ENCODE measurements at regions not wholly inside any gene's neighbourhood (a gene's known extent, or its start where the extent isn't known, plus 50 kb on each side); places are given as distances from the start of the nearest gene placed in this dataset.
"Not testable (repeated sequence)": the region's sequence is repeated elsewhere in the genome, so short reads cannot be mapped to it uniquely, and the experiment has no call there.

DNA sequence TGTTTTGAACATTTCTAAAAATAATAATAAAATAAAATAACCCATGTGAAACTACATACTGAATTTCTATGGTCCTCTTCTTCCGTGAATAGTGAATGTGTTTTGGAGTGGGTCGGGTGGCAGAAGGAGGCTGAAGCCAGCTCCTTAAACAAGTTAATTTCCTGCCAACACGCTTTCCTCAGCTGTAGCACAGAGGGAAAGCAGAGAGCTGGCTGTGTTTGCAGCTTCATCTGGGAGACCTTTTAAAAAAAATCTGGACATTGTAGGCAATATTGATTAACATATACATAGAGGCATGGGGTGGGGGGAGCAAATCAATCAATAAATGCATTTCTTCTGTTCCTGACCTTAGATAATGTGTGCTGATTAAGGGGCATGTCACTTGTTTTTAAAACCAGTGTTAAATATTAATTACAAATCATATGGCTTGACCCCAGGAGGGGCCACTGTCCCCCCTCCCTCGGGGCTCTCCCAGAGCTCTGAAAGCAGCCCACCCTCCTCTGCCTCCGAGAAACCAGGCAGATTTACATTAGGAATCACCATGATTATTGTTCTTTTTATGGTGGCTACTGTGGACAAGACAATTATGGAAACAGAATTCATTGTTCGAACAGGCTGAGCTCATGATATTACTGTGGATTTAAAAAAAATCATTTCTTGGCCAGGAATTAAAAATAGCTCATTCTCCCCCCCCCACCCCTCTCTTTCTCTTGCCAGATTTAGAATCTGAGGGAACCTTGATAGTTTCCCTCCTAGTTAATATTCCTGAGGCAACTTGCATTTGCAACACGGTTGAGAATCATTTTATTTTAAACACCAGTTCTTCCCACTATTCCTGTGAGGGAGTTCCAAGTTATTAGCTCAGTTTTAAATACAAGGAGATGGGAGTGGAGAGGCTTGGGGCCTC is 100.5 kb upstream of the CARD11 start:
- peaks cover 7% of the 10 kb centered on the region for H3K4me1 Mint-ChIP-seq (ENCODE audit: low read depth, unreplicated experiment)
- intact Hi-C loops (cut with micrococcal nuclease; ENCODE audit: unreplicated experiment): no loop called here

DNA sequence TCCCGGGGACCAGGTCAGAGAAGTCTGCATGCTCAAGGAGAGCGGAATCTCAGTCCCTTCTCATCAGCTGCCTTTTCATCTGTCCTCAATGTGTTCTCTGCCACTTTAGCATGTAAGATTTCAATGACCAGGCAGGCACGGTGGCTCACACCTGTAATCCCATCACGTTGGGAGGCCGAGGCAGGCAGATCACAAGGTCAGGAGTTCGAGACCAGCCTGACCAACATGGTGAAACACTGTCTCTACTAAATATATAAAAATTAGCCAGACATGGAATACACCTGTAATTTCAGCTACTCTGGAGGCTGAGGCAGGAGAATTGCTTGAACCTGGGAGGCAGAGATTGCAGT is 101.1 kb upstream of the CARD11 start:
- H3K36me3 Mint-ChIP-seq (ENCODE audit: insufficient read depth, unreplicated experiment): not testable (repeated sequence)

More for the DNA sequence above, 100.5 kb upstream of the CARD11 start:
- H3K27me3 Mint-ChIP-seq (ENCODE audit: insufficient read depth, unreplicated experiment): peaks cover 5% of the 10 kb centered on the region
- POLR2A ChIA-PET: no interaction called here
- CTCF ChIA-PET: interaction anchor here (0.6 kb wide), 2 partner anchors 50 to 88 kb away, joined by 4 to 5 read pairs; no protein-coding TSS in a partner anchor
- Histone ChIP-seq H3K36me3 (ENCODE audit: control insufficient read depth, insufficient read depth, low read length) (no peaks in the 10 kb centered on the region), H3K27me3 (replicated peaks; ENCODE audit: control insufficient read depth, insufficient read depth, low read length) (no peaks in the 10 kb centered on the region), H3K9me3 (no peaks in the 10 kb centered on the region), H3K4me1 (no peaks in the 10 kb centered on the region; the same call in 1 of the 2 replicates), H3K4me3 (ENCODE audit: low read depth, low read length) (no peak overlapping the region)
- no peak overlapping the region for H3K27ac Mint-ChIP-seq (ENCODE audit: unreplicated experiment)
- H3K36me3 Mint-ChIP-seq (ENCODE audit: insufficient read depth, unreplicated experiment): no peaks in the 10 kb centered on the region
- TF ChIP-seq, protein P1, sequence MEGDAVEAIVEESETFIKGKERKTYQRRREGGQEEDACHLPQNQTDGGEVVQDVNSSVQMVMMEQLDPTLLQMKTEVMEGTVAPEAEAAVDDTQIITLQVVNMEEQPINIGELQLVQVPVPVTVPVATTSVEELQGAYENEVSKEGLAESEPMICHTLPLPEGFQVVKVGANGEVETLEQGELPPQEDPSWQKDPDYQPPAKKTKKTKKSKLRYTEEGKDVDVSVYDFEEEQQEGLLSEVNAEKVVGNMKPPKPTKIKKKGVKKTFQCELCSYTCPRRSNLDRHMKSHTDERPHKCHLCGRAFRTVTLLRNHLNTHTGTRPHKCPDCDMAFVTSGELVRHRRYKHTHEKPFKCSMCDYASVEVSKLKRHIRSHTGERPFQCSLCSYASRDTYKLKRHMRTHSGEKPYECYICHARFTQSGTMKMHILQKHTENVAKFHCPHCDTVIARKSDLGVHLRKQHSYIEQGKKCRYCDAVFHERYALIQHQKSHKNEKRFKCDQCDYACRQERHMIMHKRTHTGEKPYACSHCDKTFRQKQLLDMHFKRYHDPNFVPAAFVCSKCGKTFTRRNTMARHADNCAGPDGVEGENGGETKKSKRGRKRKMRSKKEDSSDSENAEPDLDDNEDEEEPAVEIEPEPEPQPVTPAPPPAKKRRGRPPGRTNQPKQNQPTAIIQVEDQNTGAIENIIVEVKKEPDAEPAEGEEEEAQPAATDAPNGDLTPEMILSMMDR (IDR thresholded peaks at IDR 0.05; ENCODE audit: insufficient read depth in 1 of 2, low read depth in 1 of 2, low read length in 1 of 2, severe bottlenecking in 1 of 2, unreplicated experiment in 1 of 2): no peak
- no peak for DNase-seq
- no peak overlapping the region for H3K4me3 Mint-ChIP-seq (ENCODE audit: unreplicated experiment)
- BruUV-seq (replicated peaks): no TSS peak
- H3K9me3 Mint-ChIP-seq (ENCODE audit: unreplicated experiment): no peaks in the 10 kb centered on the region

DNA sequence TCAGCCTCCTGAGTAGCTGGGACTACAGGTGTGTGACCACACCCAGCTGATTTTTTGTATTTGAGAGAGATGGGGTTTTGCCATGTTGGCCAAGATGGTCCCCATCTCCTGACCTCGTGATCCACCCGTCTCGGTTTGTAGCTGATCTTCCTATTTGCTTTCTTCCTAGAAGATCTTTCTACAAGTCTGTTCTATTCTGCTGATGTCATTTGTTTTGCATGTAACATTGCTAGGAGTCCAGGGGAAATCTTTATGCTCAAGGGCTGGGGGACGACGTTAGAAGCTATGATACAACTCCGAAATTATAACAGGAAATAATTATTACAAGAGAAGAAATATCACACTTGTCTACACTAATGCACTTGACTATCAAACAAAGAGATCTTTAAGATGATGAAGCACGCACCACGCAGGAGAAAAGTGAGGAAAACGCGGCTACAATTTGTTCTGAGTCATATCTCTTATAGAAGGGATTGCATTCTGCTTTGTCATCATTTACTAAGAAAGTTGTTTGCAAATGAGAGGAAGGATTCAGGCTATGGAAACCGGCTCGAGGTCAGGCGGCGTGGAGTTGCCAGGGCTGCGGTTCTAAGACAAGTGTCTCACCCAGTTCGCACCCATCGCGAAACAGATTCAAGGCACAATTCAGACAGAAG is 103.0 kb upstream of the CARD11 start:
- DNase-seq: no peak
- POLR2A ChIA-PET: no interaction called here
- Mint-ChIP-seq H3K27ac (ENCODE audit: unreplicated experiment) (no peak overlapping the region), H3K36me3 (ENCODE audit: insufficient read depth, unreplicated experiment) (no peaks in the 10 kb centered on the region), H3K4me1 (ENCODE audit: low read depth, unreplicated experiment) (peaks cover 7% of the 10 kb centered on the region), H3K9me3 (ENCODE audit: unreplicated experiment) (no peaks in the 10 kb centered on the region), H3K4me3 (ENCODE audit: unreplicated experiment) (no peak overlapping the region), H3K27me3 (ENCODE audit: insufficient read depth, unreplicated experiment) (peaks cover 2% of the 10 kb centered on the region)
- Histone ChIP-seq H3K36me3 (ENCODE audit: control insufficient read depth, insufficient read depth, low read length) (no peaks in the 10 kb centered on the region), H3K9me3 (no peaks in the 10 kb centered on the region), H3K4me3 (ENCODE audit: low read depth, low read length) (no peak overlapping the region), H3K27me3 (replicated peaks; ENCODE audit: control insufficient read depth, insufficient read depth, low read length) (no peaks in the 10 kb centered on the region), H3K4me1 (no peaks in the 10 kb centered on the region; the same call in 1 of the 2 replicates)
- CTCF ChIA-PET: no interaction called here
- TF ChIP-seq, protein P1 (IDR thresholded peaks at IDR 0.05; ENCODE audit: insufficient read depth in 1 of 2, low read depth in 1 of 2, low read length in 1 of 2, severe bottlenecking in 1 of 2, unreplicated experiment in 1 of 2): no peak
- intact Hi-C loops (cut with micrococcal nuclease; ENCODE audit: unreplicated experiment): no loop called here
- BruUV-seq (replicated peaks): no TSS peak

More for the DNA sequence above, 101.1 kb upstream of the CARD11 start:
- H3K27me3 ChIP-seq (replicated peaks; ENCODE audit: control insufficient read depth, insufficient read depth, low read length); H3K4me3 Mint-ChIP-seq (ENCODE audit: unreplicated experiment); intact Hi-C loops (cut with micrococcal nuclease; ENCODE audit: unreplicated experiment); H3K4me3 ChIP-seq (ENCODE audit: low read depth, low read length); H3K36me3 ChIP-seq (ENCODE audit: control insufficient read depth, insufficient read depth, low read length); BruUV-seq (replicated peaks); POLR2A ChIA-PET; H3K27ac Mint-ChIP-seq (ENCODE audit: unreplicated experiment); H3K9me3 Mint-ChIP-seq (ENCODE audit: unreplicated experiment); CTCF ChIA-PET; H3K4me1 ChIP-seq; DNase-seq; H3K4me1 Mint-ChIP-seq (ENCODE audit: low read depth, unreplicated experiment); H3K9me3 ChIP-seq; H3K27me3 Mint-ChIP-seq (ENCODE audit: insufficient read depth, unreplicated experiment): not testable (repeated sequence)

DNA sequence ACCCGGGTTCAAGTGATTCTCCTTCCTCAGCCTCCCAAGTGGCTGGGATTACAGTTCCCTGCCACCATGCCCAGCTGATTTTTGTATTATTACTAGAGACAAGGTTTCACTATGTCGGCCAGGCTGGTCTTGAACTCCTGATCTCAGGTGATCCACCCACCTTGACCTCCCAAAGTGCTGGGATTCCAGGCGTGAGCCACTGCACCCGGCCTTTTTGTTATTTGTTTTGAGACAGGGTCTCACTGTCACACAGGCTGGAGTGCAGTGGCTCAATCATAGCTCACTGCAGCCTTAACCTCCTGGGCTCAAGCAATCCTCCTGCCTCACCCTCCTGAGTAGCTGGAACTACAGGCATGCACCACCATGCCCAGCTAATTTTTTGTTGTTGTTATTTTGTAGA is 104.8 kb upstream of the CARD11 start:
- DNase-seq; H3K4me1 ChIP-seq; H3K36me3 Mint-ChIP-seq (ENCODE audit: insufficient read depth, unreplicated experiment); H3K27me3 ChIP-seq (replicated peaks; ENCODE audit: control insufficient read depth, insufficient read depth, low read length); CTCF ChIA-PET; H3K4me3 Mint-ChIP-seq (ENCODE audit: unreplicated experiment); H3K27me3 Mint-ChIP-seq (ENCODE audit: insufficient read depth, unreplicated experiment); H3K36me3 ChIP-seq (ENCODE audit: control insufficient read depth, insufficient read depth, low read length); H3K9me3 ChIP-seq; H3K4me3 ChIP-seq (ENCODE audit: low read depth, low read length); BruUV-seq (replicated peaks); H3K27ac Mint-ChIP-seq (ENCODE audit: unreplicated experiment); H3K9me3 Mint-ChIP-seq (ENCODE audit: unreplicated experiment); POLR2A ChIA-PET; H3K4me1 Mint-ChIP-seq (ENCODE audit: low read depth, unreplicated experiment); intact Hi-C loops (cut with micrococcal nuclease; ENCODE audit: unreplicated experiment): not testable (repeated sequence)
